ENCODE measurements at regions not wholly inside any gene's neighbourhood (a gene's known extent, or its start where the extent isn't known, plus 50 kb on each side); places are given as distances from the start of the nearest gene placed in this dataset.
A peak's percentile ranks its signal among the peaks of the same experiment; 100 is the strongest.

- DNase-seq: peak; percentile 12 to 28
Measured at GRCh38 chr5:54601411-54602230, 84.1 kb downstream of the SNX18 start.

All from Kasumi-1 (cell line).